Fibroblast of mammary gland (primary cell): ENCODE measurements at regions not wholly inside any gene's neighbourhood (a gene's known extent, or its start where the extent isn't known, plus 50 kb on each side); places are given as distances from the start of the nearest gene placed in this dataset.
A peak's percentile ranks its signal among the peaks of the same experiment; 100 is the strongest.

Experiments used
- DNase-seq: peaks from one replicate; pipeline ENCODE4 v3.0.0-alpha.2; 2010; ENCODE audit warnings: low read depth
- H3K4me3 ChIP-seq: 2 replicates; pipeline ENCODE4 v1.5.1; 2011; ENCODE audit warnings: low read depth, mild to moderate bottlenecking, low read length, moderate library complexity; ENCODE audit not compliant: control insufficient read depth
- CTCF ChIP-seq: conservative IDR thresholded peaks from 2 replicates; pipeline ENCODE4 v1.5.1; 2011; ENCODE audit warnings: low read depth, low read length, inconsistent platforms; ENCODE audit not compliant: control insufficient read depth, insufficient read depth

DNA sequence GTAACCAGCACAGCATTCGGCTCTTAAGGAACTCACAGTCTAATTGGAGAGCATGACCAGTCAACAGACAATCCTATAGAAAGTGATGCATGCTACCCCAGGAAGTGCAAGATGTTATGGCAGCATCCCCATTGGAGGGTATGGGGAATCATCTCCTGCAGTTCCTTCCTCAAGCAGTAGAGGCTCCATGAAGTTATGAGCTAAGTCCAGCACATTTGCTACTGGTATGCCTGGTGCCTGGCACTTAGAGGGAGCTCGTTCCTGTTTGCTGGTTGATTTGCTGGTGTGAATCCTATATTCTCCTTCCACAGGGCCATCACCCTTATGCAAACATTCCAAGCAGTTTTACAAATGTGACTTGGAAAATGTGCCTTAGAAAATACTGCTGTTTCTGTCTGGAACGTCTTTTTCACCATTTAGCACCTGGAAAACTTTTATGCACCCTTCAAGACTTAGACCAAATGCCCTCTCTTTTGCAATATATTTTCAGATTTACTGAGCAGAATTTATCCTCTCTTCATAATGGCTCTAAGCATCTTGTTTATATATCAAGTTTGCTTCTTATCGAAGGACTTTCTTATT lies 136.1 kb upstream of the WSCD2 start:
- peak; percentile 36 for TF ChIP-seq CTCF
- DNase-seq = peak; percentile 27

DNA sequence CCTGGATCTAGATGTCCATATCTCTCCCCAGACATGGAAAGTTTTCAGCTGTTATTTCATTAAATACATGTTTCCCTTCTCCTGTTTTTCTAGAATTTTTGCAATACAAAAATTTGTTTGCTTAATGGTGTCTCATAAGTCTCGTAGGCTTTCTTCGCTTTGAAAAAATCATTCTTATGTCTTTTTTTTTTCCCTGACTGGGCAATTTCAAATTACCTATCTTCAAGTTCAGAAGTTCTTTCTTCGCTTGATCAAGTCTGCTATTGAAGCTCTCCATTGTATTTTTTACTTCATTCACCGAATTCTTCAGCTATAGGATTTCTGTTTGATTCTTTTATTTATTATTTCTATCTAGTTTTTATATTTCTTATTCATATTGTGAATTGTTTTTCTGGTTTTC lies 130.2 kb upstream of the WSCD2 start:
- DNase-seq = no peak
- TF ChIP-seq CTCF = no peak
- no peak overlapping the region for H3K4me3 ChIP-seq

More for the DNA sequence above, 136.1 kb upstream of the WSCD2 start:
- H3K4me3 ChIP-seq = no peak overlapping the region

DNA sequence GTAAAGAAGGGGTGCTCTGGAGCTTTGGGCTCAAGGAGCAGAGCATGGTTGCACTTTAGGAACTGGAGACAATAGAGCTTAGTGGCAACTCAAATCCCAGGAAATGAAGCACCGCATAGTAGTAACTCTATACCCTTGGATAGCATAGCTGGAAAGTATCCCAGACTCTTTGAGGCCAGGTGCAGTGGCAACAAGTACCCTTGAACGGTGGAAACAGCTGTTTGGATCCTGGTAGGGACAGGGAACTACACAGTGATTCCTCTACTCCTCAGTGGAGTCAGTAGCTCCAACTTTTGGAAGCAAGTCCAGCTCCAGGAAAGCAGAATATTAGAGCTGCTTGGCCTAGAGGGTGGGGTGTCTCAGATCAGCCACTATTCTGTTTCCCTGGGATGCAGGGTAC lies 129.0 kb upstream of the WSCD2 start:
- no peak for TF ChIP-seq CTCF
- no peak for DNase-seq
- no peak overlapping the region for H3K4me3 ChIP-seq

- TF ChIP-seq CTCF = no peak
- DNase-seq = no peak
- no peak overlapping the region for H3K4me3 ChIP-seq
Measured at GRCh38 chr12:108004319-108004718, 124.8 kb upstream of the WSCD2 start.

- no peak for TF ChIP-seq CTCF
- no peak overlapping the region for H3K4me3 ChIP-seq
- no peak for DNase-seq
Measured at GRCh38 chr12:108008163-108008905, 120.8 kb upstream of the WSCD2 start.

GRCh38 chr12:108009442-108010070 lies 119.5 kb upstream of the WSCD2 start:
- no peak overlapping the region for H3K4me3 ChIP-seq
- TF ChIP-seq CTCF = no peak
- no peak for DNase-seq
